NCI-H345 treated with DMSO at 0.1 percent for 48 hours (cell line): ENCODE measurements at regions not wholly inside any gene's neighbourhood (a gene's known extent, or its start where the extent isn't known, plus 50 kb on each side); places are given as distances from the start of the nearest gene placed in this dataset.
"Not testable (repeated sequence)": the region's sequence is repeated elsewhere in the genome, so short reads cannot be mapped to it uniquely, and the experiment has no call there.

Experiments
- DNase-seq: peaks from one replicate; lab custom pipeline; 2025; ENCODE audit not compliant: unreplicated experiment; lab: John Stamatoyannopoulos, UW

DNA sequence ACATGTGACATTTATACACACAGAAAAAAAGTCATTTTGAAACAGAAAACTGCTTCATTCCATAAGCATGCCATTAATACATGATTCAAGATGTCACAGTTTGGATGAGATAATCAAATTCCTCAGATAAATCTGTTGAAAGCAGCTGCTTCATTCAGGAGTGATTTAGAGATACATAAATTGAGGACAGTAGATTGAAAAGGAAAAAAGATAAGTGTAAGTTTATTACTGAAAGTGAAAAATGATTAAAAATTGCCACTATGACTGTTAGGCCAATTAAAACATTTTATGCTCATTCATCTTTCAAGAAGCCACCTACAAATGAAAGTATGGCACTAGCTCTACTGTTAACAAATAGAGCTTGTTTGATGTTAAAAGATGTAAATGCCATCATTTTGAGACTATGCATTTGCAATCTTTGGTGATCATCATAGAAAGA, 136.9 kb upstream of the CDK6 start:
- DNase-seq, result no peak

DNA sequence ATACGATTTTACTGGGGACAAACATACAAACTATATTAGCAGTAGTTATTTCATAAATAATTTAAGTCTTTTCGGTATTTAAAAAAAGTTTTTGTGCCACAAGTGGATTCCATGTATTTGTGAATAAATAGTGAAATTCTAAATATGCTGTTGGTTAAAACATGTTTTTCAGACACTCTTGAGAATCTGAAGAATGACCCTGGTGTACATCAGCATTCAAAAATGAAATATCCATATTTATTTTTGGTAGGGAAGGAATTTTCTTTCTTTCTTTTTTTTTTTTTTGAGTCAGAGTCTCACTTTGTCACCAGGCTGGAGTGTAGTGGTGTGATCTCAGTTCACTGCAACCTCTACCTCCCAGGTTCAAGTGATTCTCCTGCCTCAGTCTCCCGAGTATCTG, 136.1 kb upstream of the CDK6 start:
- DNase-seq, result no peak

DNA sequence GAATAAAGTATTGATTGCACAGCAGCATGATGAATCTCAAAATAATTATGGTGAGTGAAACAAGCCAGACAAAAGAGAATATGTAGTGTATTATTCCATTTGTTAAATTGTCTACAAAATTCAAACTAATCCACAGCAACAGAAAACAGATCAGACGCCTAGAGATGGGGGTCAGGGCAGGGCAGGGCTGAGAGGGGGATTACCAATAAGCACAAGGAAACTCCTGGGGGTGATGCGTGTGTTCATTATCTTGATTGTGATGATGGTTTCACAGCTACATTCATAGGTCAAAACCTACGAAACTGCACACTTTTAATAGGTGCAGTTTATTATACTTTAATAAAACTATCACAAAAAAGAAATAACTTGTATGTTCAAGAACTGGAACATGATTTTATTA, 132.7 kb upstream of the CDK6 start:
- no peak for DNase-seq

DNA sequence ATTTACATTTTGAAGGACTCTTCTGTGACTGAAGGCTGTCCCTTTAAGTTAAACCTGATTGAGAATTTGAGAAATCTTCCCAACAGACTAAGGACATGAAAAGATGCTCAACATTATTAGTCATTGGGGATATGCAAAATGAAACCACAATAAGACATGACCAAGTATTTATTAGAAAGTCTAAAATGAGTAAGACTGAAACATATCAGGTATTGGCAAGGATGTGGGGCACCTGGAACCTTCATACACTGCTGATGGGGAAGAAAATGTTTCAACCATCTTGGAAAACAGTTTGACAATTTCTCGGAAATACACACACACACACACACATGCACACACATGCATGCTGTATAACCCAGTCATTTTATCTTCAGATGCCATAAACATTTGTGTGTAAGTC, 132.1 kb upstream of the CDK6 start:
- DNase-seq, result no peak

DNA sequence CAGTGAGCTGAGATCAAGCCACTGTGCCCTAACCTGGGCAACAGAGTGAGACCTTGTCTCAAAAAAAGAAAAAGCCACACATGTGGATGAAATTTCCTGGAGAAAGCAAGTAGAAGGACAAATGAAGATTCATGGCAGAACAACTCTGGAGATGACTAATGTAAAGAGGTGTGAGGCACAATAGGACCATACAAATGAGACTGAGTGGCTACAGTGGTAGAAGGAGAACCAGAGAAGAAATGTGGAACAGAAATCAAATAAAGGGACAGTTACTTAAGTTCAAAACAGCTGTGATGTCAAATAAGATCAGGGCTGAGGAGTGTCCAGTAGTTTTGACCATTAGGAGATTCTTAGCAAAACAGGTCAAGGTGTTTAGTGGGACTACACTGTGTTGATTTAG, 130.9 kb upstream of the CDK6 start:
- no peak for DNase-seq

DNA sequence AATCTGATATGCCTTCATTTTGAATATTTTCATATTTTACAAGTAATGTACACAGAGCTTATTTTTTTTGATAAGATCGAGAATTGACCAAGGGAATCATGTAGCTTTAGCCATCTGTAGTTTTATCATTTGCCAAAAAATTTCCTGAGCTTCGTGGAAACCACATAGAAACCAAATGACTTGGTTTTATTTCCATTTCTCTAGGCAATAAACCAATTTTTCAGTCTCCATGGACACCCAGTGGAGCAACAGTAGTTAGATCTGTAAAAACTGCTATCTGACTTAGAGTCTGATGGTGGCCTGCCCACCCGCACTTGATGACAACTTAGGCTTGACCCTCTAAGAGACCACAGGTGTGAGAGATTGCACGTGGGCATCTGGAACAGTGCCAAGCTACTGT, 127.8 kb upstream of the CDK6 start:
- DNase-seq, result no peak

DNA sequence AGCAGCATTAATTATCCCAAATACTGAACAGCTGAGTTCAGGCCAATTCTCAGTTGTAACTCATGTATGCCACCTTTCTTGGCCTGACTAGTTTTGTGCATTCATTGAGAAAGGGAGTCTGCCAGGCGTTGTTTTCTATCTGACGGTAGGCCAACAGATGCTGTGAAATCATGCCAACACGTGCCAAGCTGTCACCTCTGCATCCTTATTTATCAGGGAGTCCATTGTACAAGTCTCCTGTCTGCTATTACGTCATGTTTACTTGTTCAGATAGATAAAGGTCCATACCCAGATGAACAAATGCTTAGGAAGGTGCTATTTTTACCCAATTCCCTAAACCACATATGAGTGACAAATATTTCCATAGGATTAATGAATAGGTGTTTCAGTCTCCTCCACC, 127.2 kb upstream of the CDK6 start:
- DNase-seq, result no peak

DNA sequence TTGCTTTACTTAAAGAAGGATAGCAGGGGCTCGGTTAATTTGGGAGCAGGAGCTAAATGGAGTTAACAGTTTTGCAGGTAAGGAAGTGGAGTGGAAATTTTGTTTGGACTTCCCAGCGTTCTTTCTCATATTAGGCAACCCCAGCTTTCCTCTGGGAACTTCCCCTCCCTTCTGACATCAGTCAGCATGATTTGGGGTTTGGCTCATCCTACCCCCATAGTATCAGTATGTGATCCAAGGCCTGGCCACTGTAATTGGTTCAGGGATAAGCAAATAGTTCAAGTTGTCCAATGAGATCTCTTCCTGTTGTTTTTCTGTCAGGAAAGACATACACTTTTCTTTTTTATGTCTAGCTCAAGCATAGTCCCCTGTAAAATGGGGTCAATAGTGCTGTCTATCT, 125.6 kb upstream of the CDK6 start:
- no peak for DNase-seq

DNA sequence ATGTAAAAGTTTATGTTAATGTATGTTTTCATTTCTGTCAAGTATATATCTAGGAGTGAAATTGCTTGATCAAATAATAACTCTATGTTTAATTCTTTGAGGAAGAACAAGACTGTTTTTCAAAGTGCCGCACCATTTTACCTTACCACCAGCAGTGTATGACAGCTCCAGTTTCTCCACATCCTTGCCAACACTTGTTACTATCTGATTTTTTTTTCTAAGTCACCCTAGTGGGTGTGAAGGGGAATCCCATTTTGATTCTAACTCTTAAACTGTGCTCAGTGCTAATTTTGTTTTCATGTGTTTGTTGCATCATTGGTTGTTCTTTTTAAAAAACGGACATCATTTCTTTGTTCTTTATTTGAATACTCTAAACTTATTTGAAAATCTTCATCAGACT, 120.2 kb upstream of the CDK6 start:
- no peak for DNase-seq

DNA sequence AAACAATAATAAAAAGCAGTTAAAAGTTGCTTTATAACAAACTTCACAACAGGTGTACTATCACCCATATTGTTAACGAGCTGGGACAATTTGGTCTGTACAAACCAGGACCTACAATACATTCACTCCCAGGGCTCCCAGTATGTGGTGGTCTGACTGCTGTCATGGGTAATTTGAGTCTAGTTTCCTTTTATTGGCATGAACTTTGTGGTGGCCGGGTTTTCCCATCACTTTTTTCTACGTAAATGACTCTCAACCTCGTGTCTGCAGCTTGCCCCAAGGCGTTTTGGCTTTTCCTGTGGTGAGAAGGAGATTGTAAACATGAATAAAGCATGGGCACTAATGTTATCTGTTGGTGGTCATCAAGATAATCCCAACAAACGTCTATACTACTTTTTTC, 118.7 kb upstream of the CDK6 start:
- no peak for DNase-seq

DNA sequence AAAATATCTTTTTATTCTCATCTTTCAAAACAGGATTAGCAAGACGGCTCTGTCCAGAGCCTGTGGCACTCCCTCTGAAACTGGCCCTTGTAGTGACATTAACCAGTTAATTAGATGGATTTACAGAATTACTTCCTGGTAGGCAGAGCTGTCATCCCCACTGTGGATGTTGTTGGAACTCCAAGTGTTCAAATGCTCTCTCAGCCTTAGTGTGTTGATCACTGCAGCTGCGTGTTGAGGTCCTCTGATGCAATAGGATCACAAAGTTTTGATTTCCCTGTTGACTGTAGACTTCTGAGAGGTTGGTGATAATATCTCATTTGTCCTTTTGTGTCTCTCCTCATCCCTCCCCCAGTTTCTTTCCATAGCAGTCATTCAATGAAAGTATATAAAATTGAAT, 117.3 kb upstream of the CDK6 start:
- no peak for DNase-seq

DNA sequence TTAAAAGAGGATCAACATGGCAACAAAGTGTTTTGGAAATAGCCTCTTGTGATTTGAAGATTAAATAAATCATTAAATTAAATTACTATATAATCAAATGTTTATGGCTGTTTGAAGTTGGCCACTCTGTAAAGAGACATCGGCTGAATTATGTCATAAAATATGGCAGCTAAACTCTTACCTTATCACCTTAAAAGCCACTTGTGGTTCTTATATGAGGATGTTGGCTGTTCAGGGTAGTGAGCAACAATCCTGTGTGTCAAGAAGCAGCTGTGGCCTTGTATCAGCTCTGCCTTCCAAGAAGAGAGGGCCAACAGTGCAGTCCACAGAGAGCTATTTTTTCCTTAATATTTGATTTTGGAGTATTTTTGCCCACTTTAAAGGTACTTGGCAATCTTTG, 113.4 kb upstream of the CDK6 start:
- no peak for DNase-seq

DNA sequence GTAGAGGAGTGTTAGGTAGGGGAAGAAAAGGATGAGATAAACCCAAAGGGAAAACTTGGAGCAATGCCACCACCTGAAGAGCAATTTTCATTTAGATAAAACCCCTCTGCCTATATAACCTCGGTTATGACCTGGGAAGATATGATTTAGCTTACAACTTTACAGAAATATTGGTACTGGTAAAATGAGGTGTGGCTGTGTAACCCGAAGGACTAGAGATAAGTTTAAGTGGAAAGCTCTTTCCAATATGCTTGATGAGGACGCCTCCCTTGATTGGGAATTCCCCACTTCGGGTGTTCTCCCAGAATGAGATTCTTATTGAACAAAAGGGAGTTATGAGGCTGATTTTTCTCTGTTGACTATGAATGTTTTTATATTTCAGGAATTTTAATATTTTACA, 109.5 kb upstream of the CDK6 start:
- no peak for DNase-seq

DNA sequence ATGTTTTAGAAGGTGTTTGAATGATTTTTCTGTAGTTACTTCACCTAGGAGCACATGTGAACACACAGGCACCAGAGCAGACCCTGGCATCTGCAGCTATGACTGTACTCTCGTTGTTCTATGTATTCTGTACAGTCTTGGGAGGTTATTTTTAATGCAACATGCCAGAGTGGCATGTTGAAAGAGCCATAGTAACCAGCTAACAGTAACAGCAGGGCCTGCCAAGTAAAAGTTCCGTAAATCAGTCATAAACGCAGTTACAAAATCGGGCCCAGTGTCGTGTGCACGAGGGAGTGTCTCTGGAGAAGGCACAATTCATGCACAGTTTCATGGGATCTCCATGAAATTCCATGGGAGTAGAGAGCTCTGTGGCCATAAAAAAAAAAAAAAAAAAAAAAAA, 108.3 kb upstream of the CDK6 start:
- DNase-seq, result no peak

DNA sequence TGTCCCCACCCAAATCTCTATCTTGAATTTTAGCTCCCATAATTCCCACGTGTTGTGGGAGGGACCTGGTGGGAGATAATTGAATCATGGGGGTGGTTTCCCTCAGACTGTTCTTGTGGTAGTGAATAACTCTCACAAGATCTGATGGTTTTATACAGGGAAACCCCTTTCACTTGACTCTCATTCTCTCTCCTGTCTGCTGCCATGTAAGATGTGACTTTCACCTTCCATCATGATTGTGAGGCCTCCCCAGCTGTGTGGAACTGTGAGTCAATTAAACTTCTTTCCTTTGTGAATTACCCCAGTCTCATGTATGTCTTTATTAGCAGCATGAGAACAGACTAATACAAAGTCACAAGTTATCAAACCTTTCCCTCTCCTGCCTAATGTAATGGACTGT, 106.3 kb upstream of the CDK6 start:
- DNase-seq, result not testable (repeated sequence)

DNA sequence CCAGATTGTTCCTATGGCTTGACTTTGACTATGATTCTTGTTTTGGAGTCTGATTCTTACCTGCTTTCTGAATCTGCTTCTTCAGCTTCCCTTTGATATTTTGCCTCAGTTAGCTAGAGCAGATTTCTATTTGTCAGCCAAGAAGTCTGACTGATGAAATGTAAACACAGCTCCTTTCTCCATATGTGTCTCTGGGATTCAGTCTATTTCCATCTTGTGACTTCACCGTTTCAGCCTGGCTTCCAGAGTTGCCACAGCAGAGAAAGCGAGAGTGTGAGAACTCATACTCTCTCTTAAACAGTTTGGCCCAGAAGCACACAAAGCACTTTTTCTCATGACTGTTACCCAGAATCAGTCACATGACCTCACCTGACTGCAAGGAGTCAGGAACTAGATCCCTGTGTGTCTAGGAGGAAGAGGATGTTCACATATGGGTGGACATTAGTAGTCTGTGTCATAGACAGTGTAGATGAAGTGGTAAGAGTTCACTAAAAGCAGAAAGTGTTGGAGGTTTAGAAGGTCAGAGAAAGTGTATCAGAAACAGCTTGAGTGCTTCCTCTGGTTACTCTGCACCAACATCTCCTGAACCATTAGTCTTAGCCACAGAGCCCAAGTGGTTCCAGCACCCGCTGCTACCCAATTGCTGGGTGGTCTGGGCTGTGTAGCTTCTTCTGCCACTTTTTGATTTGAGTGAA, 103.4 kb upstream of the CDK6 start:
- no peak for DNase-seq

DNA sequence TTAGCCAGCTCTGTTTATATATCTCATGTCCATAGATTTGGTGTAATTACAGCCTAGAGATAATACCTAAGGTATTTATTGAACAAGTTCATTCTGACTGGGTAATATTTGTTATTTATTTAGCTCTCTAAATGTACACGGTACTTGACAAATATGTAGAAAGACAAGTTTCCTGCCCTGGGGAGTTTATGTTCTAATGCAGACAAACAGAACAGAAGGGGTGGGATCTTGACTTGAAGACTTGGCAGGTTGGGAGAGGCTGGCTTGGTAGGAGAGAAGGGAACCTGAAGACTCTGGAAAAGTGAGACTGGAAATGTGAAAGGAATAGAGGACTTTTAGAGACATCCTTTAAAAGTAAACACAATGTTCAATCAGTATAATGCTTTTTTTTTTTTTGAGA, 97.7 kb upstream of the CDK6 start:
- DNase-seq, result no peak

DNA sequence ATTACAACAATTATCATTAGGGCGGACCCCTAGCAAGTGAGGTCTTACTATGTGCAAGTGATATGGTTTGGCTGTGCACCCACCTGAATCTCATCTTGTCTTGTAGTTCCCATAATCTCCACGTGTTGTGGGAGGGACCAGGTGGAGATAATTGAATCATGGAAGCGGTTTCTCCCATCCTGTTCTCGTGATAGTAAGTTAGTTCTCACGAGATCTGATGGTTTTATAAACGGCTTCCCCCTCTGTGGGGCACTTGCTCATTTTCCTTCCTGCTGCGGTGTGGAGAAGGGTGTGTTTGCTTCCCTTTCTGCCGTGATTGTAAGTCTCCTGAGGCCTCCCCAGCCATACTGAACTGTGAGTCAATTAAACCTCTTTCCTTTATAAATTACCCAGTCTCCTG, 96.1 kb upstream of the CDK6 start:
- no peak for DNase-seq

DNA sequence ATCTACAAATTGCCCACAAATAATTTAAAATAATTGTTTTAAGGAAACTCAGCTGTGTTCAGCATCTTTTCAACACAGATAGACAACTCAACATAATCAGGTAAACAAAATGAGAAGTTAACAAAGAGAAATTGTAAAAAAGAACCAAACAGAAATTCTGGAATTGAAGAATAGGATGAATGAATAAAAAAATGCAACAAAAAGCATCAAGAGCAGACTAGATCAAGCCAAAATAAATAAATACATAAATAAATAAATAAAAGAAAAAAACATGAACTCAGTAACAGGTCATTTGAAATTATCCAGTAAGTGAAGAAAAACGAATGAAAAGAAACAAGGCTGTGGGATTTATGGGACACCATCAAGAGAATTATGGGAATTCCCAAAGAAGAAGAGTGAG, 94.0 kb upstream of the CDK6 start:
- DNase-seq, result no peak

DNA sequence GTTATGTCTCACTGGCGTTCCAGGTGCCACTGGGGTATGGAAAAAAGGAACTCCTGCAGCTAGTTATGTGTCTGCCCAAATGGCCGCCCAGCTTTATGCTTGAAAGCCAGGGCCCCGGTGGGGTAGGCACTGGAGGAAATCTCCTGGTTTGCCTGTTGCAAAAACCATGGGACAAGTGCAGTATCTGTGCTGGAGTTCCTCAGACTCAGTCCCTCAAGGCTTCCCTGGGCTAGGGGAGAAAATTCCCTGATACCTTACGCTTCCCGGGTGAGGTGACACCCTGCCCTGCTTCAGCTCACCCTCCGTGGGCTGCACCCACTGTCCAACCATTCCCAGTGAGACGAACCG, 90.3 kb upstream of the CDK6 start:
- no peak for DNase-seq

DNA sequence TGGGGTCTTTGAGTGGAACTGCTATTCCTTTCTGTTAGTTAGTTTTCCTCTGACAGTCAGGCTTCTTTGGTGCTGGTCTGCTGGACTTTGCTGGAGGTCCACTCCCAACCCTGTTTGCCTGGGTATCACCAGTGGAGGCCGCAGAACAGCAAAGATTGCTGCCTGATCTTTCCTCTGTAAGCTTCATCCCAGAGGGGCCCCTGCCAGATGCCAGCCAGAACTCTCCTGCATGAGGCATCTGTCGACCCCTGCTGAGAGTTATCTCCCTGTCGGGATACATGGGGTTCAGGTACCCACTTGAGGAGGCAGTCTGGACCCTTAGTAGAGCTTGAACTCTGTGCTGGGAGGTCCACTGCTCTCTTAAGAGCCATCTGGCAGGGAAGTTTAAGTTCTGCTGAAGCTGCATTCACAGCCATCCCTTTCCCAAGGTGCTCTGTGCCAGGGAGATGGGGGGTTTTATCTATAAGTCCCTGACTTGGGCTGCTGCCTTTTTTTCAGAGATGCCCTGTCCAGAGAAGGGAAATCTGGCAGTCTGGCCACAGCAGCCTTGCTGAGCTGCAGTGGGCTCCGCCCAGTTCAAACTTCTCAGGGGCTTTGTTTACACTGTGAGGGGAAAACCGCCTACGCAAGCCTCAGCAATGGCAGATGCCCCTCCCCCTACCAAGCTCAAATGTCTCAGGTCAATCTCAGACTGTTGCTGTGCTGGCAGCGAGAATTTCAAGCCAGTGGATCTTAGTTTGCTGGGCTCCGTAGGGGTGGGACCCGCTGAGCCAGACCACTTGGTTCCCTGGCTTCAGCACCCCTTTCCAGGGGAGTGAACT, 89.7 kb upstream of the CDK6 start:
- DNase-seq, result no peak

DNA sequence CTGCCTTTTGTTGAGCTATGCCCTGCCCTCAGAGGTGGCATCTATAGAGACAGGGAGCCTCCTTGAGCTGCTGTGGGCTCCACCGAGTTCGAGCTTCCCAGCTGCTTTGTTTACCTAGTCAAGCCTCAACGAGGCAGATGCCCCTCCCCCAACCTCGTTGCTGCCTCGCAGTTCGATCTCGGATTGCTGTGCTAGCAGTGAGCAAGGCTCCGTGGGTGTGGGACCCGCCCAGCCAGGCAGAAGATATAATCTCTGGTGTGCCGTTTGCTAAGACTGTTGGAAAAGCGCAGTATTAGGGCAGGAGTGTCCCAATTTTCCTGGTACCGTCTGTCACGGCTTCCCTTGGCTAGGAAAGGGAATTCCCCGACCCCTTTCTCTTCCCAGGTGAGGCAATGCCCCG, 88.4 kb upstream of the CDK6 start:
- no peak for DNase-seq

DNA sequence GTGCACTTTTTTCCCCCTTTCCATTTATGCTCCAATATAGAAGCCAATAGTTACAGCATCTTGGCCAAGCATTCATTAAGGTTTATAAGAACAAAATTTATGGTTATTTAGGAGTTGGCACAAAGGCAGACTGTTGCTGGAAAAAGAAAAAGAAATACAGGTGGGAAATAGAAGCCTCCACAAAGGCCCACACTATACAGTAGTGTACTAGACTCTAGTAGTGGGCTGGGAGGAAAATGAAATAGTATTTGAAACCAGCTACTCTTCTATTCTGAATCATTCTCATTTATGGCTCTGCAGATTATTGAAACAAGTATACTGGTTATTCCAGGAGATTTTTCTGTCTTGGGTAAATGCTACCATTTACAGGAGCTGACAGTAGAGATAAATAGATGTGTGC, 80.9 kb upstream of the CDK6 start:
- DNase-seq, result no peak
